Spleen (tissue), 11 donors: ENCODE measurements at regions not wholly inside any gene's neighbourhood (a gene's known extent, or its start where the extent isn't known, plus 50 kb on each side); places are given as distances from the start of the nearest gene placed in this dataset.

Experiments used
- DNase-seq: peaks from one replicate; pipeline ENCODE4 v3.0.0-alpha.2; 2020
- H3K27ac ChIP-seq, 8 donors: fragments of 200-600 bp; sonication (generic) in 7 of 8; 1 replicate in 4 of 8; 2 replicates in 4 of 8; pipeline versions ENCODE4 v1.5.0 to v1.8.0; 2016 to 2021; ENCODE audit warnings: inconsistent platforms in 4 of 8, mild to moderate bottlenecking in 4 of 8, moderate library complexity in 1 of 8
- H3K27me3 ChIP-seq, 7 donors: fragments of 200-600 bp; sonication (generic) in 6 of 7; replicated peaks in 1 of 7; 1 replicate in 4 of 7; 2 replicates in 3 of 7; pipeline versions ENCODE4 v1.5.0 to v1.8.0; 2016 to 2021; ENCODE audit warnings: inconsistent platforms in 3 of 7, mild to moderate bottlenecking in 1 of 7
- H3K36me3 ChIP-seq, 6 donors: fragments of 200-600 bp; sonication (generic) in 5 of 6; 1 replicate in 4 of 6; 2 replicates in 2 of 6; pipeline versions ENCODE4 v1.5.0 to v1.8.0; 2016 to 2021; ENCODE audit warnings: inconsistent platforms in 2 of 6
- H3K4me1 ChIP-seq, 6 donors: fragments of 200-600 bp; sonication (generic) in 5 of 6; 1 replicate in 3 of 6; 2 replicates in 3 of 6; pipeline versions ENCODE4 v1.5.0 to v1.8.0; 2016 to 2021; ENCODE audit warnings: inconsistent platforms in 3 of 6
- H3K4me3 ChIP-seq, 8 donors: fragments of 200-600 bp; sonication (generic) in 7 of 8; 1 replicate in 4 of 8; 2 replicates in 4 of 8; pipeline versions ENCODE4 v1.5.0 to v1.8.0; 2016 to 2021; ENCODE audit warnings: inconsistent platforms in 4 of 8, mild to moderate bottlenecking in 4 of 8, moderate library complexity in 2 of 8
- H3K9me3 ChIP-seq, 8 donors: fragments of 200-600 bp; sonication (generic) in 7 of 8; 1 replicate in 4 of 8; 2 replicates in 4 of 8; pipeline versions ENCODE4 v1.5.0 to v1.8.0; 2016 to 2021; ENCODE audit warnings: inconsistent platforms in 4 of 8
- POLR2A ChIP-seq, 3 donors: fragments of 450-650 bp; IDR thresholded peaks; one replicate each; pipeline ENCODE4 v1.5.1; 2017; ENCODE audit warnings: antibody characterized with exemption in 3 of 3, mild to moderate bottlenecking in 1 of 3
- POLR2AphosphoS5 ChIP-seq, 3 donors: sonication (generic); formaldehyde crosslinking; IDR thresholded peaks; one replicate each; pipeline ENCODE4 v1.5.1; 2017; ENCODE audit warnings: antibody characterized with exemption in 3 of 3
- WGBS, 5 donors: extraction: QIAGEN DNeasy Blood & Tissue Kit in 3 of 5; methylation state at CpG; one replicate each; pipeline versions ENCODE4 v1.1.5 to v1.1.7; 2013 to 2018; 5-methylcytosine and 5-hydroxymethylcytosine counted together
- intact Hi-C: fragments of 100-400 bp; cut with DNase I; formaldehyde crosslinking; loops from one replicate; pipeline ENCODE4 v1.15.0; 2023; ENCODE audit warnings: low total_unique reads
- TF ChIP-seq, protein P1 (sequence below), 11 experiments: fragments of 200-600 bp in 7 of 11; fragments of 450-650 bp in 4 of 11; sonication (generic) in 4 of 11; IDR thresholded peaks in 8 of 11; conservative IDR thresholded peaks in 3 of 11; 1 replicate in 7 of 11; 2 replicates in 4 of 11; pipeline versions ENCODE4 v1.4.0 to v1.8.0; 2016 to 2021; ENCODE audit warnings: antibody characterized with exemption in 11 of 11, inconsistent platforms in 4 of 11, mild to moderate bottlenecking in 1 of 11
- donor health status: healthy with polysubstance abuse.
- donor health status: DM: no; HTN: no; CAD: no; lungs with moderate emphysema.
- donor health status: DM: no; HTN: no; CAD: no.
- donor health status: Bipolar disorder and iron deficiency.
- donor health status: healthy.
- donor health status: DM: no; HTN: no; CAD: no.
- donor health status: DM: yes; HTN: yes; CAD: no.

DNA sequence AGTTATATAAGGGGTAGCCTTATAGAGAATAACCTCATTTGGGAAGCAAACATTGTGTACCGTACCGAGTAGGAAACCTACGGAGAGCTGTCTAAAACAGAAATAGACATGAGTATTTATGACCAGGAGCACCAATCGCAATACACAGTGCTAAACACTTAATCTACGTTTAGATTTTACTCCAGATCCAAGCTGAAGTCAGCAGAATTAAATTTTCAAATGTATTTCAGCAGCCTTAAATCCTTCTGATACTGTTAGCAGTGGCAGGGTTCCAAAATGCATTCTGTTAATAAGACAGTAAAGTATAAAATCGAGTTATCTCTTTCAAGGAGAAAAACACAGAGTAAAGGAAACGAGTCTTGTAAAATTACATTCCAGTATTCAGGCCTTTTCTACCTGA lies 118.1 kb upstream of the ZNF521 start:
- H3K27me3 ChIP-seq: no peaks in the 10 kb centered on the region
- intact Hi-C loops: no loop called here

DNA sequence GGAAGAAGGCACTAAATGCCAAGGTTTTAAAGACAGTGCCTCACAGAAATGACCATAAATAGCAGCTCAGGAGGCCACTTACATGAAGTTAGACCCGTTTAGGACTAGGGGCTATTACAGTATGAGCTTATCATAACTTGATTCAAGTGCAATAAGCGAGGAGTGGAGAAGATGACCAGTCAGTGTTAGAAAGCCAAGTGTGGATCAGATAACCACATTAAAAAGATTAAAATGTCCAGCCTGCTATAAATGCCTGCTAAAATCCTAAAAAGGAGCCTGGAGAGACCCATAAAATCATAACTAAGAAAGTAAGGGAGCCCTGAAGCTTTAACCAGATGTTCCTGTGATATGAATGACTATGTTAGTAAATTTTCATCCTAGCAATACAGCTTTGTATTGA lies 117.5 kb upstream of the ZNF521 start:
- Histone ChIP-seq H3K4me3 (no peak overlapping the region), H3K4me1 (peaks cover 0 to 6% (median 0%) of the 10 kb centered on the region in 6 donors), H3K27me3 (no peaks in the 10 kb centered on the region), H3K27ac (no peak overlapping the region), H3K36me3 (no peaks in the 10 kb centered on the region), H3K9me3 (peaks cover 0 to 6% (median 0%) of the 10 kb centered on the region in 8 donors)
- no peak for DNase-seq
- 73 to 83% (median 77%) methylated on average over 2 of the region's 2 CpGs for WGBS, 5 donors
- intact Hi-C loops: no loop called here
- no peak for TF ChIP-seq POLR2A (IDR thresholded peaks at IDR 0.05)
- TF ChIP-seq, protein P1, sequence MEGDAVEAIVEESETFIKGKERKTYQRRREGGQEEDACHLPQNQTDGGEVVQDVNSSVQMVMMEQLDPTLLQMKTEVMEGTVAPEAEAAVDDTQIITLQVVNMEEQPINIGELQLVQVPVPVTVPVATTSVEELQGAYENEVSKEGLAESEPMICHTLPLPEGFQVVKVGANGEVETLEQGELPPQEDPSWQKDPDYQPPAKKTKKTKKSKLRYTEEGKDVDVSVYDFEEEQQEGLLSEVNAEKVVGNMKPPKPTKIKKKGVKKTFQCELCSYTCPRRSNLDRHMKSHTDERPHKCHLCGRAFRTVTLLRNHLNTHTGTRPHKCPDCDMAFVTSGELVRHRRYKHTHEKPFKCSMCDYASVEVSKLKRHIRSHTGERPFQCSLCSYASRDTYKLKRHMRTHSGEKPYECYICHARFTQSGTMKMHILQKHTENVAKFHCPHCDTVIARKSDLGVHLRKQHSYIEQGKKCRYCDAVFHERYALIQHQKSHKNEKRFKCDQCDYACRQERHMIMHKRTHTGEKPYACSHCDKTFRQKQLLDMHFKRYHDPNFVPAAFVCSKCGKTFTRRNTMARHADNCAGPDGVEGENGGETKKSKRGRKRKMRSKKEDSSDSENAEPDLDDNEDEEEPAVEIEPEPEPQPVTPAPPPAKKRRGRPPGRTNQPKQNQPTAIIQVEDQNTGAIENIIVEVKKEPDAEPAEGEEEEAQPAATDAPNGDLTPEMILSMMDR (IDR thresholded peaks at IDR 0.05 in 8 of 11, conservative IDR thresholded peaks at IDR 0.05 in 3 of 11): no peak

More for the DNA sequence above, 118.1 kb upstream of the ZNF521 start:
- Histone ChIP-seq H3K9me3 (peaks cover 0 to 6% (median 0%) of the 10 kb centered on the region in 8 donors), H3K36me3 (no peaks in the 10 kb centered on the region), H3K4me1 (peaks cover 0 to 6% (median 0%) of the 10 kb centered on the region in 6 donors), H3K4me3 (no peak overlapping the region), H3K27ac (no peak overlapping the region)
- TF ChIP-seq, protein P1 (IDR thresholded peaks at IDR 0.05 in 8 of 11, conservative IDR thresholded peaks at IDR 0.05 in 3 of 11): no peak
- TF ChIP-seq POLR2AphosphoS5 (IDR thresholded peaks at IDR 0.05) (no peak), POLR2A (IDR thresholded peaks at IDR 0.05) (no peak)
- 75 to 80% (median 78%) methylated on average over 7 of the region's 7 CpGs for WGBS, 5 donors
- no peak for DNase-seq

DNA sequence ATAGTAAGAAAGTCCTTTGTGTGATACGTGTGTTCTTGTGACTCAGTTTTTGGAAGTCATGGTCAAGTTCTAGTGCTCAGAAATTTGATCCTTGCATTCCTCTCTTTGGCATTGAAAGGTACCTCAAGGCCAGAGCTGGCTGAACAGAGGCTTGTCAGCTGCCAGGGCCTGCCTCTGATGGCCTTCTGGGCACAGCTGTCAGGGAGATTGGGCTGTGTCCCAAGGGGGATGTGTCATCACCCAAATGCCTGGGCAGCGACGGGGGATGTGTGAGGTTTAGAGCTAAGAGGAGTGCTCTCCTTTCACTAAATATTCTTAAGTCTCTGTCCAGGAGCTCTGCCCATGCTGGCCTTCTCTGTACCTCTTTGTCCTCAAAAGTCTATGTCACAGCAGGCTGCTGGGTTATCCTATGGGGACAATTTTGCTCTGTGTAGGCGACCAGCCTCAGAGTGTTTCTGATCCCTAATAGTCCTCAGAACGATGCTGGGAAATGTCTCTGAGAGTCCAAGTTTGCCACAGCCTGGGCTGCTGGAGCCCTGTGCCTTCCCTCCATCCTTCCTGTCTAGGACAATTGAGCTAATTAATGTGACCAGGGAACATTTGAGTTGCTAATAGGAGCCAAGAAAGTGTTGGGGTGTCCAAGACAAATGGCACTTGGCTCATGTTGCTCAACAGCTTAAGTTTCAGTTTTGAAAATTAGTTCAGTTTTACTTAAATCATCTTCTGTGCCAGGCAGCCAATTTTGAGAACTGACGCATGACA lies 115.4 kb upstream of the ZNF521 start:
- H3K36me3 ChIP-seq: no peaks in the 10 kb centered on the region
- DNase-seq: peak; percentile 75
- no peaks in the 10 kb centered on the region for H3K27me3 ChIP-seq
- H3K4me3 ChIP-seq: no peak overlapping the region
- TF ChIP-seq POLR2AphosphoS5 (IDR thresholded peaks at IDR 0.05) (no peak), POLR2A (IDR thresholded peaks at IDR 0.05) (no peak)
- TF ChIP-seq, protein P1 (IDR thresholded peaks at IDR 0.05 in 8 of 11, conservative IDR thresholded peaks at IDR 0.05 in 3 of 11): no peak
- intact Hi-C loops: no loop called here
- H3K9me3 ChIP-seq: peaks cover 0 to 6% (median 0%) of the 10 kb centered on the region in 8 donors
- H3K27ac ChIP-seq: peak overlapping the region in 4 of 8 donors; percentile 9 to 28 (median 14)
- peaks cover 0 to 6% (median 0%) of the 10 kb centered on the region in 6 donors for H3K4me1 ChIP-seq
- WGBS, 5 donors: 42 to 71% (median 64%) methylated on average over 6 of the region's 6 CpGs

DNA sequence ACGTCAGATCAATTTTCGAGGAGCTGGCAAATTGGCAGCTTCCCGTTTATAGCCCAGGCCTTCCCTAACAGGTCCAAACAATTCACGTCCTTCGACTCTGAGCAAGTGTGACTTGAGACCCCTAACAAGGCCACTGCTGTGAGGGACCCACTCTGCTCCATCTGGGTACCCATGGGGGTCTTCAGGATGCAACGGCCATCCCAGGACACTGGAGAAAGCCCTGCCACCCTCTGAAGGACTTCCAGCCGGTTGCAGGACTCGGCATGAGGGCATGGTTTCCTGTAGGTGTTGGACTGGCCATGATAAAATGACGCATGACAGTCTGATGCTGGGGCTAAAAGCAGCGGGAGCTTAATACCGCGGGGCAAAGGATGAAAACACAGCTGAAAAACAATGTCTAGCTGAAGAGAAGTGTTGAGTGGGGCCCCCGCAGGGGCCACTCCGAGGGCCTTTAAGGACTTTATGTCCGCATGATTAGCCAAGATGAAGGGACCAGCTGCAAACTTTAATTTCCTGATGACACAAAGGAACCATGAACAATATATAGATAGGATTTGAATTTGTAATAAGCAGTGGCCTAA lies 113.3 kb upstream of the ZNF521 start:
- TF ChIP-seq POLR2AphosphoS5 (IDR thresholded peaks at IDR 0.05) (no peak), POLR2A (IDR thresholded peaks at IDR 0.05) (no peak)
- TF ChIP-seq, protein P1 (IDR thresholded peaks at IDR 0.05 in 8 of 11, conservative IDR thresholded peaks at IDR 0.05 in 3 of 11): no peak
- no peak overlapping the region for H3K27ac ChIP-seq
- DNase-seq: no peak
- intact Hi-C loops: no loop called here
- H3K4me3 ChIP-seq: no peak overlapping the region
- peaks cover 0 to 6% (median 0%) of the 10 kb centered on the region in 6 donors for H3K4me1 ChIP-seq
- H3K36me3 ChIP-seq: no peaks in the 10 kb centered on the region
- H3K27me3 ChIP-seq: no peaks in the 10 kb centered on the region
- WGBS, 5 donors: 89 to 93% (median 92%) methylated on average over 14 to 15 of the region's 15 CpGs
- no peaks in the 10 kb centered on the region for H3K9me3 ChIP-seq
